ENCODE measurements at regions not wholly inside any gene's neighbourhood (a gene's known extent, or its start where the extent isn't known, plus 50 kb on each side); places are given as distances from the start of the nearest gene placed in this dataset.

GRCh38 chr1:94661431-94661932 lies 119.9 kb upstream of the F3 start:
- TF ChIP-seq POLR2AphosphoS5 (IDR thresholded peaks at IDR 0.05; ENCODE audit: low read depth, low read length) = no peak
- TF ChIP-seq TAF1 (IDR thresholded peaks at IDR 0.05; ENCODE audit: borderline replicate concordance, insufficient read depth, low read length) = no peak
